H1 (cell line): ENCODE measurements at regions not wholly inside any gene's neighbourhood (a gene's known extent, or its start where the extent isn't known, plus 50 kb on each side); places are given as distances from the start of the nearest gene placed in this dataset.

Experiments
- KDM4A ChIP-seq: IDR thresholded peaks from one replicate; pipeline ENCODE4 v1.7.1; 2012; ENCODE audit warnings: low read depth, mild to moderate bottlenecking, moderate library complexity, low read length, inconsistent platforms; ENCODE audit not compliant: severe bottlenecking
- POLR2A ChIP-seq, 2 experiments: IDR thresholded peaks; 1 replicate in 1 of 2; 2 replicates in 1 of 2; pipeline ENCODE4 v1.6.1; 2011; ENCODE audit warnings: low read depth in 2 of 2, low read length in 2 of 2, mild to moderate bottlenecking in 2 of 2; ENCODE audit errors: control extremely low read depth in 1 of 2
- ZNF274 ChIP-seq: IDR thresholded peaks from 2 replicates; pipeline ENCODE4 v1.7.0; 2012; ENCODE audit warnings: low read length, borderline replicate concordance; ENCODE audit errors: extremely low read depth

DNA sequence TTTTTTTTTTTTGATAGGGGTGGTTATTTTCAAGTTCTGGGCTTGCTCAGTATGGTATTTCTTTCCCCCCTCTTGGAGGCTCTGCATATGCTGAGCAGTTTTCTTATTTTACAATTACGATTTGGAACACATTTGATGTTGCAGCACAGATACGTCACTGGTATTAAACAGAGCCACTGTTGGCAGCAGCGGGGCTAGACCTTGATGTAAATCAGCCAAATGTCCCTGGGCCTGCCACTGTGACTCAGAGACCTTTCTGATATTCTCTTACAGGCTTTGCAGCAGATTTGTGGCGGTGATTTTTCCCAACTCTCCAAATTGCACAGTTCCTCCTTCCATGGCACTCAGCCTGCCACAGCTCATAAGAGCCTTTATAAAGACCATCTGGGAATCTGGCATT lies 81.1 kb downstream of the VMA21 start (continued):
- TF ChIP-seq ZNF274 (no peak), POLR2A (IDR thresholded peaks at IDR 0.05; ENCODE audit: control extremely low read depth in 1 of 2, low read depth in 2 of 2, low read length in 2 of 2) (no peak), KDM4A (no peak)
- TF ChIP-seq, all 59 proteins: peak for 0
